Activated CD4-positive, CD25-positive, alpha-beta regulatory T cell treated with anti-CD3 and anti-CD28 coated beads, Interleukin-2, amount 50 U/mL, for 16 hours (primary cell): ENCODE measurements at regions not wholly inside any gene's neighbourhood (a gene's known extent, or its start where the extent isn't known, plus 50 kb on each side); places are given as distances from the start of the nearest gene placed in this dataset.
"Not testable (repeated sequence)": the region's sequence is repeated elsewhere in the genome, so short reads cannot be mapped to it uniquely, and the experiment has no call there.

Experiments used
- DNase-seq: peaks from one replicate; pipeline ENCODE4 v3.0.0-alpha.2; 2020; ENCODE audit warnings: low read depth, low spot score

GRCh38 chr1:208465786-208466590, 221.8 kb upstream of the PLXNA2 start:
- DNase-seq: no peak

- no peak for DNase-seq
Measured at GRCh38 chr1:208467151-208467780, 223.1 kb upstream of the PLXNA2 start.

- no peak for DNase-seq
Measured at GRCh38 chr1:208475449-208475848, 231.3 kb upstream of the PLXNA2 start.

- DNase-seq: no peak
Measured at GRCh38 chr1:208475951-208476845, 232.0 kb upstream of the PLXNA2 start.

GRCh38 chr1:208476846-208477170, 232.6 kb upstream of the PLXNA2 start:
- no peak for DNase-seq

- DNase-seq: no peak
Measured at GRCh38 chr1:208479435-208479834, 235.3 kb upstream of the PLXNA2 start.

GRCh38 chr1:208485512-208485911, 241.3 kb upstream of the PLXNA2 start:
- no peak for DNase-seq

- DNase-seq: no peak
Measured at GRCh38 chr1:208486677-208487076, 242.5 kb upstream of the PLXNA2 start.

- DNase-seq: not testable (repeated sequence)
Measured at GRCh38 chr1:208488432-208488831, 244.2 kb upstream of the PLXNA2 start.

GRCh38 chr1:208496467-208497371, 252.5 kb upstream of the PLXNA2 start:
- DNase-seq: no peak

- no peak for DNase-seq
Measured at GRCh38 chr1:208497866-208498541, 253.8 kb upstream of the PLXNA2 start.

- DNase-seq: no peak
Measured at GRCh38 chr1:208499026-208499425, 254.8 kb upstream of the PLXNA2 start.

- DNase-seq: no peak
Measured at GRCh38 chr1:208499601-208500000, 255.4 kb upstream of the PLXNA2 start.

GRCh38 chr1:208500375-208500774, 256.2 kb upstream of the PLXNA2 start:
- no peak for DNase-seq

GRCh38 chr1:208501542-208501941, 257.4 kb upstream of the PLXNA2 start:
- DNase-seq: no peak

- no peak for DNase-seq
Measured at GRCh38 chr1:208503787-208504186, 259.6 kb upstream of the PLXNA2 start.

GRCh38 chr1:208506812-208507211, 262.6 kb upstream of the PLXNA2 start:
- DNase-seq: no peak

GRCh38 chr1:208509072-208509471, 264.9 kb upstream of the PLXNA2 start:
- DNase-seq: no peak

- no peak for DNase-seq
Measured at GRCh38 chr1:208510192-208510952, 266.2 kb upstream of the PLXNA2 start.
